ENCODE measurements at regions not wholly inside any gene's neighbourhood (a gene's known extent, or its start where the extent isn't known, plus 50 kb on each side); places are given as distances from the start of the nearest gene placed in this dataset.

DNA sequence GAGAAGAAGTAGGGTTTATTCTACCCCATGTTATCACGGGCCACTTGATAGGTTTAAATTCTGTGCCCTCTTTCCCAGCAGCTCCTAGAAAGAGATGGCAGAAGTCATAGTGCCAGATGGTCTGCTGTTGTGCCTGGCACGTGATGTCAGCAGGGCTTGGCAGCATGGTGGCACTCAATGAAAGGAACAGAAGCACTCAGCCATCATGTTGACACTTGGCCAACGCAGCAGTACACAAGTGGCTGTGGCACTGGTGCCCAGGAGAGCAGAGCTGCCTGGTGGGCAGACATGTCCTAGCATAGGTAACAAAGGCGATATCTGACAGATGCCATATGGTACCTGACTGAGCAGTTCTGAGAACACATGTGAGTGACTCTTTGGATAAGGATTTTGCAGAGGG is 796.4 kb upstream of the ACO1 start:
- in situ Hi-C loops (cut with HindIII; ENCODE audit: low pct_unique_long_range_greater_than_20kb, low sequenced_read_pairs) = no loop called here
- Histone ChIP-seq H3K4me1 (ENCODE audit: control insufficient read depth, insufficient read depth, low read length) (no peaks in the 10 kb centered on the region), H3K36me3 (ENCODE audit: control insufficient read depth, insufficient read depth, low read length) (no peaks in the 10 kb centered on the region; the same call in 1 of the 2 replicates), H3K27ac (ENCODE audit: low read length) (no peak overlapping the region), H3K4me3 (ENCODE audit: low read depth in 2 of 2, low read length in 2 of 2) (no peak overlapping the region), H3K27me3 (ENCODE audit: control insufficient read depth, insufficient read depth, low read length) (no peaks in the 10 kb centered on the region), H3K9me3 (ENCODE audit: control insufficient read depth, insufficient read depth, low read depth, low read length) (no peaks in the 10 kb centered on the region)
- intact Hi-C loops (cut with micrococcal nuclease; ENCODE audit: unreplicated experiment) = no loop called here
- ATAC-seq = no peak
- TF ChIP-seq, protein P1, sequence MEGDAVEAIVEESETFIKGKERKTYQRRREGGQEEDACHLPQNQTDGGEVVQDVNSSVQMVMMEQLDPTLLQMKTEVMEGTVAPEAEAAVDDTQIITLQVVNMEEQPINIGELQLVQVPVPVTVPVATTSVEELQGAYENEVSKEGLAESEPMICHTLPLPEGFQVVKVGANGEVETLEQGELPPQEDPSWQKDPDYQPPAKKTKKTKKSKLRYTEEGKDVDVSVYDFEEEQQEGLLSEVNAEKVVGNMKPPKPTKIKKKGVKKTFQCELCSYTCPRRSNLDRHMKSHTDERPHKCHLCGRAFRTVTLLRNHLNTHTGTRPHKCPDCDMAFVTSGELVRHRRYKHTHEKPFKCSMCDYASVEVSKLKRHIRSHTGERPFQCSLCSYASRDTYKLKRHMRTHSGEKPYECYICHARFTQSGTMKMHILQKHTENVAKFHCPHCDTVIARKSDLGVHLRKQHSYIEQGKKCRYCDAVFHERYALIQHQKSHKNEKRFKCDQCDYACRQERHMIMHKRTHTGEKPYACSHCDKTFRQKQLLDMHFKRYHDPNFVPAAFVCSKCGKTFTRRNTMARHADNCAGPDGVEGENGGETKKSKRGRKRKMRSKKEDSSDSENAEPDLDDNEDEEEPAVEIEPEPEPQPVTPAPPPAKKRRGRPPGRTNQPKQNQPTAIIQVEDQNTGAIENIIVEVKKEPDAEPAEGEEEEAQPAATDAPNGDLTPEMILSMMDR (IDR thresholded peaks at IDR 0.05) = no peak
- TF ChIP-seq, protein P2, sequence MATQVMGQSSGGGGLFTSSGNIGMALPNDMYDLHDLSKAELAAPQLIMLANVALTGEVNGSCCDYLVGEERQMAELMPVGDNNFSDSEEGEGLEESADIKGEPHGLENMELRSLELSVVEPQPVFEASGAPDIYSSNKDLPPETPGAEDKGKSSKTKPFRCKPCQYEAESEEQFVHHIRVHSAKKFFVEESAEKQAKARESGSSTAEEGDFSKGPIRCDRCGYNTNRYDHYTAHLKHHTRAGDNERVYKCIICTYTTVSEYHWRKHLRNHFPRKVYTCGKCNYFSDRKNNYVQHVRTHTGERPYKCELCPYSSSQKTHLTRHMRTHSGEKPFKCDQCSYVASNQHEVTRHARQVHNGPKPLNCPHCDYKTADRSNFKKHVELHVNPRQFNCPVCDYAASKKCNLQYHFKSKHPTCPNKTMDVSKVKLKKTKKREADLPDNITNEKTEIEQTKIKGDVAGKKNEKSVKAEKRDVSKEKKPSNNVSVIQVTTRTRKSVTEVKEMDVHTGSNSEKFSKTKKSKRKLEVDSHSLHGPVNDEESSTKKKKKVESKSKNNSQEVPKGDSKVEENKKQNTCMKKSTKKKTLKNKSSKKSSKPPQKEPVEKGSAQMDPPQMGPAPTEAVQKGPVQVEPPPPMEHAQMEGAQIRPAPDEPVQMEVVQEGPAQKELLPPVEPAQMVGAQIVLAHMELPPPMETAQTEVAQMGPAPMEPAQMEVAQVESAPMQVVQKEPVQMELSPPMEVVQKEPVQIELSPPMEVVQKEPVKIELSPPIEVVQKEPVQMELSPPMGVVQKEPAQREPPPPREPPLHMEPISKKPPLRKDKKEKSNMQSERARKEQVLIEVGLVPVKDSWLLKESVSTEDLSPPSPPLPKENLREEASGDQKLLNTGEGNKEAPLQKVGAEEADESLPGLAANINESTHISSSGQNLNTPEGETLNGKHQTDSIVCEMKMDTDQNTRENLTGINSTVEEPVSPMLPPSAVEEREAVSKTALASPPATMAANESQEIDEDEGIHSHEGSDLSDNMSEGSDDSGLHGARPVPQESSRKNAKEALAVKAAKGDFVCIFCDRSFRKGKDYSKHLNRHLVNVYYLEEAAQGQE (IDR thresholded peaks at IDR 0.05; ENCODE audit: insufficient read depth in 1 of 2, low read depth in 2 of 2, low read length in 1 of 2) = no peak
- TF ChIP-seq SIN3A (IDR thresholded peaks at IDR 0.05; ENCODE audit: borderline replicate concordance, insufficient read depth, low read depth, low read length) = no peak
- TF ChIP-seq POLR2AphosphoS5 (IDR thresholded peaks at IDR 0.05; ENCODE audit: low read depth, low read length) = no peak
- TF ChIP-seq TCF7L2 (IDR thresholded peaks at IDR 0.05; ENCODE audit: low read depth, low read length) = no peak
- ChIA-PET POLR2A (no interaction called here), CTCF (no interaction called here)
- no peak for DNase-seq (ENCODE audit: low read depth, low spot score)
- no TSS peak for BruUV-seq (replicated peaks)

DNA sequence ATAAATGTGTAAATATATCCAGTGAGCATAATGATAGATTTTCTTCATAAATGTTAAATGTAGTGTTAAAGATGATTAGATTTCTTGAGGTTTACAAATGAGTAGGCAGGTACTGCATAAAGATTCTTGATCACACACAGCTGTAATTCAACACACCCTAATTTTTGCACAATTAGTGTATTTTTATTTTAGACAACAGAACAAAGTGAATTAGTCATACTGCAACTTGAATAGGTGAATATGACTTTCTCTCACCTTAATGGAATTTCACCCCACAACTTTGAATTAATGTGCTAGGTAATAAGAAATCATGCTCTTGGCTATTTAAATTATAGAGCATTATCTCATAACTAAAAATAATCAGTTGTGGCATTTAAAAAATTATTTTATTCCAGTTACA is 795.7 kb upstream of the ACO1 start:
- DNase-seq (ENCODE audit: low read depth, low spot score) (no peak), ATAC-seq (no peak)
- H3K9me3 ChIP-seq (ENCODE audit: control insufficient read depth, insufficient read depth, low read depth, low read length) = no peaks in the 10 kb centered on the region
- BruUV-seq (replicated peaks) = no TSS peak
- CTCF ChIA-PET = no interaction called here
- TF ChIP-seq TCF7L2 (IDR thresholded peaks at IDR 0.05; ENCODE audit: low read depth, low read length) (no peak), POLR2AphosphoS5 (IDR thresholded peaks at IDR 0.05; ENCODE audit: low read depth, low read length) (no peak), SIN3A (IDR thresholded peaks at IDR 0.05; ENCODE audit: borderline replicate concordance, insufficient read depth, low read depth, low read length) (no peak)
- TF ChIP-seq, protein P2 (IDR thresholded peaks at IDR 0.05; ENCODE audit: insufficient read depth in 1 of 2, low read depth in 2 of 2, low read length in 1 of 2) = no peak
- TF ChIP-seq, protein P1 (IDR thresholded peaks at IDR 0.05) = no peak
- in situ Hi-C loops (cut with HindIII; ENCODE audit: low pct_unique_long_range_greater_than_20kb, low sequenced_read_pairs) = no loop called here
- no peak overlapping the region for H3K4me3 ChIP-seq (ENCODE audit: low read depth in 2 of 2, low read length in 2 of 2)
- no peaks in the 10 kb centered on the region for H3K27me3 ChIP-seq (ENCODE audit: control insufficient read depth, insufficient read depth, low read length)
- POLR2A ChIA-PET = no interaction called here
- intact Hi-C loops (cut with micrococcal nuclease; ENCODE audit: unreplicated experiment) = no loop called here
- no peak overlapping the region for H3K27ac ChIP-seq (ENCODE audit: low read length)
- no peaks in the 10 kb centered on the region; the same call in 1 of the 2 replicates for H3K36me3 ChIP-seq (ENCODE audit: control insufficient read depth, insufficient read depth, low read length)
- no peaks in the 10 kb centered on the region for H3K4me1 ChIP-seq (ENCODE audit: control insufficient read depth, insufficient read depth, low read length)
